Fibroblast of skin of back (primary cell): ENCODE measurements at regions not wholly inside any gene's neighbourhood (a gene's known extent, or its start where the extent isn't known, plus 50 kb on each side); places are given as distances from the start of the nearest gene placed in this dataset.

Source experiments
- DNase-seq: peaks from one replicate; pipeline ENCODE4 v3.0.0-alpha.2; 2013

GRCh38 chr21:16956824-16957223 lies 556.0 kb upstream of the CXADR start:
- no peak for DNase-seq

DNA sequence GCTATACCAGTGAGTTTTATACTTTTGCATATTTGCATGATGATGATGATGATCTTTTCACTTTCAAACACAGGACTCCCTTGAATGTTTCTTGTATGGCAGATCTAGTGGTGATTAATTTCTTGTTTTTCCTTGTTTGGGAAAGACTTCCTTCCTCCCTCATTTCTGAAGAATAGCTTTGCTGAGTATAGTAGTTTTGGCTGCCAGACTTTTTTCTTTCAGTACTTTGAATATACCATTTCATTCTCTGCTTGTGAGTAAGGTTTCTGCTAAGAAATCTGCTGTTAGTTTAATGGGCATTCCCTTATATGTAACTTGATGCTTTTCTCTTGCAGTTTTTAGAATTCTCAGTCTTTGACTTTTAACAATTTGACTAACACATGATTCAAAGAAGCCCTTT lies 547.4 kb upstream of the CXADR start:
- no peak for DNase-seq

DNA sequence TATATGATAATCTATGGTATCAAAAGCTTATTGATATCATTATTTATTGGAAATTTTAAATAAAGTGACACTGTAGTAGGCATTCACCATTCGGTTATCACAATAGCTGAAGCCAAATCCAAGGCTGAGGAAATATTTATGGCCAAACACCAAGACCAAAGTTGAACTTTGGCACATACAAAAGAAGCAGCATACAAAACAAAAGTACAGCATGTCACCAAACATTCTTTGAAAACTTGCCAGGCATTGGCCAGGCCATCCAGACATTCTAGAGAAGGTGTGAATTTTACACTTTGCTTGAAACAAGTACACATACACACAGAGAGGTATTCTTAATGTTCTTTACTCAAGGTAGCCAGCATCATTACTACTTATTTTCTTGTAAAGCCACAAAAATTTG lies 544.4 kb upstream of the CXADR start:
- no peak for DNase-seq

GRCh38 chr21:16969636-16970035 lies 543.2 kb upstream of the CXADR start:
- DNase-seq, result peak; percentile 68

DNA sequence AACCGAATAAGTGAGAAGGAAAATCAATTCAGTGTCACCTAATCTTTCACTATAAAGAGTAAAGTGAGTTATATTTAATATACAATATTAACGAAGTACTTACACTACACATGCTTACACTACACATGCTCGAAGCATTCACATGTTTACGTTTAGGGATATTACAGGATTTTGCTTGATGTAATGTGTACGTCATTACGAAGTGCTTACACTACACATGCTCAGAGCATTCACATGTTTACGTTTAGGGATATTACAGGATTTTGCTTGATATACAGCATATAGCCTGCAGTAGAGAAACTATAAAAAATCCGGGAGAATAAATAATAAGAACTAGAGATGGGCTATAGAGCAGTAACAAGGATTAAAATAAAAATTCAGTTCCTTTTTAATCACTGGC lies 538.8 kb upstream of the CXADR start:
- no peak for DNase-seq

DNA sequence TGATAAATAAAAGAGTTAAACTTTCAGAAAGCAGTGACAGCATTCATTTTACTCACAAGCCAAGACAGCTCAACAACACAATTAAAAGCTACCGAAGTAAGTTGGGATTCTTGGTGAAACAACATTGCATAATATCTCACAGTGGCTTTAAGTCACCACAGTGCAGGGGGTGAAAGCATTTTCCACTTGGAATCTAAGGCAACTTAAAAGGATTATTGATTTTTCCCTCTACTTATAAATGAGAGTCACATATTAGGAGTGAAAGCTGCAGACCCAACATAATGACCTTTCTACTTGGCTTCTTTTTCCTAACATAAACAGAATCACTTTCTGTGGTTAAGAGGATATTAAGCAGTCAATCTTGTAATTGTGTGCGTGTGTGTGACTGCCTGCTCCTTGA lies 536.6 kb upstream of the CXADR start:
- no peak for DNase-seq

- no peak for DNase-seq
Measured at GRCh38 chr21:16978309-16978895, 534.4 kb upstream of the CXADR start.

DNA sequence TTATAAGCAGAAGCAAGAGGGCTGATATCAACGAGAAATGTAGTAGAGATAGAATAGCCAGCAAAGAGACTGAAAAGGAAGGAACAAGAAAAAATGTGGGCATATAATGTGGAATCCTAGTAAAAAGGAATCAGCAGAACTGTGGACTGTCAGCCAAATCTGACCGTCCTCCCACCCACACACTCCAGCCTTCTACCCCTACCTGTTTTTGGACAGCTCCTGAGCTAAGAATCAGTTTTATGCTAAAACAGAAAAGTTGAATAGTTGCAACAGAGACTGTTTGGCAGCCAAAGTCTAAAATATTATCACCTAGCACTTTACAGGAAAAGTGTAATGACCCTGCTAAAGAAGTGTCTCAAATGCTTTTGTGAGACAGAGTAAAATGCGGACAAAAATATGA lies 533.3 kb upstream of the CXADR start:
- DNase-seq, result no peak

- no peak for DNase-seq
Measured at GRCh38 chr21:16983420-16983819, 529.4 kb upstream of the CXADR start.

GRCh38 chr21:16992448-16992847 lies 520.4 kb upstream of the CXADR start:
- DNase-seq, result no peak

GRCh38 chr21:16993416-16994038 lies 519.3 kb upstream of the CXADR start:
- peak; percentile 37 for DNase-seq

GRCh38 chr21:17002594-17003257 lies 510.1 kb upstream of the CXADR start:
- DNase-seq, result peak; percentile 55

GRCh38 chr21:17003258-17003615 lies 509.6 kb upstream of the CXADR start:
- peak; percentile 89 for DNase-seq

DNA sequence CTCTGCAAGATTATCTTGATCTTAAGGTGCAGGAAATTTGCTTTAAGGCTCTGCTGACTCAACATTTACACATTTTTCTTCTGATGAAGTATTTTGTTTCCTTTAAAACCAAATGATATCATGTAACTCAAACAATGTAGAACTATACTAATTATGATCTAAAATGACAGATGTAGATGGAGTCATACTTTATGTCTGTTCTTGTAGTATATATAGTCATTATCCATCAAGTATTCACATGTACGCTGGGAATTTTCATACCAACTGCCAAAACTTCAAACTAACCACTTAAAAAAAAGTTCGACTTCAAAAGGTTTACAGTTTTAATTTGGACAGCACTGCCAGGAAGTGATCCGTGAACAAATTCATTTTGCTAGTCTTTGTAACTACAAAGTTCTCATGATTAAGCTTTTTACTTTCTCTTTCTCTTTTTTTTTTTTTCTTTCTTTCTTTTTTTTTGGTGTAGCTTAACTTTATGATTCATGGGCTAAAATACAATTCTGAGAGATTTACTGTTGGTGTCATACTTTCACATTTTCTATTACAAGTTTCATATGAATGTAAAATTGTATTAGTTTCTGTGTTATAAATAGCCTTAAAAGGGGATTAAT lies 509.0 kb upstream of the CXADR start:
- DNase-seq, result peak; percentile 66

GRCh38 chr21:17032141-17032655 lies 480.6 kb upstream of the CXADR start:
- no peak for DNase-seq

GRCh38 chr21:17044696-17045095 lies 468.1 kb upstream of the CXADR start:
- DNase-seq, result no peak

- peak; percentile 31 for DNase-seq
Measured at GRCh38 chr21:17045214-17045853, 467.5 kb upstream of the CXADR start.

GRCh38 chr21:17048974-17049373 lies 463.9 kb upstream of the CXADR start:
- DNase-seq, result no peak

DNA sequence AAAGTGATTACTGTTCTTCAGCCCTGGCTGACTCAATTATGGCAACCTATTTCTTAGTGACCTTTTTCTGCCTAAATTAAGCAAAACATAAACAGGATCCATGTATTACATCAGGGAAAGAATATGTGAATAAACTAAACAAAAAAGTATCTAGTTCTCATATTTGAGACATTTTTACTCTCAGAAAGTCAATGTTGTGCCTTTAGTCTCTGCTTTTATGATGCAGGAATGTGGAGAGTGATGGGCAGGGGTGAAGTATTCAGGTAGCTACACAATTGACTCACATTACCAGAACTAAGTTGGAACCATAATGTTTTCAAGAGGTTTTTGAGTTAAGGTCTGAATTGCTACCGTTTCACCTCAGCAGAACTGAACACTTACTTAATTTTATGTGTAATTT lies 462.7 kb upstream of the CXADR start:
- no peak for DNase-seq

GRCh38 chr21:17050646-17051045 lies 462.2 kb upstream of the CXADR start:
- no peak for DNase-seq

DNA sequence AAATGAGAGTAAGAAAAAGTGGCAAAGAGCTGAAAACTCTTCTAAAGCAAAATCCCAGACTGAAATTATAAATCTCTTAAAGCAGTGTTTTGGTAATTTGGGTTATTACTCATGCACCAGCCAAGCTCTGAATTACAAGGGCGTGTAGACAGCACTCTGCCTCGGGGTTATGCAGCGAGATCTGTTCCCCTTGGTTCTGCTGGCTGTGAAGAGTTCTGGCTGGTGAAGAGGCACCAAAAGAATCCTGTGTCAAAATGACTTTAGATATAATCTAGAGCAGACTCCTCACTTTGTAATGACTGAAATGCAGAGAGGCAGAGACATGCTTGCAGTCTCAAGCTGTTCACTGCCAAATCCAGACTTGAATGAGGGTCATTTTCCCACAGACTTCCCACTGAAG lies 461.8 kb upstream of the CXADR start:
- peak; percentile 6 for DNase-seq

GRCh38 chr21:17053321-17053720 lies 459.5 kb upstream of the CXADR start:
- no peak for DNase-seq

DNA sequence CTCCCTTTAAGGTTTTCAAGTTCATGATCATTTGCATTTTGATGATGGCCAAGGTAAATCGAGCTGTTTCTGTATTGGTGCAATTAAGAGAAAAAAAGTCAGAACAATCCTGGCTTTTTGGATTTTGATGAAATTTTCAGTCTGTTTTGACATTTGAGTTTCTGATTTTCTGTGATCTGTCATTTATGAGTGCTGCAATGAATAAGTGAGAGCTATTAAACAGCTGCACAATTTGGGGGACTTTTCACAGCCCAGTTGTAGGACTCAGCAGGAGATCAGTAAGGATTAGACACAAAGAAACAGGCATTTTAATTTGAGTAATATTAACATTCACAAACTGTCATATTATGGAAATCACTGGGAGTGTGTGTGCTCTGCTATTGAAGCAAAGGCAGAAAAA lies 452.9 kb upstream of the CXADR start:
- no peak for DNase-seq
